ENCODE measurements at regions not wholly inside any gene's neighbourhood (a gene's known extent, or its start where the extent isn't known, plus 50 kb on each side); places are given as distances from the start of the nearest gene placed in this dataset.

DNA sequence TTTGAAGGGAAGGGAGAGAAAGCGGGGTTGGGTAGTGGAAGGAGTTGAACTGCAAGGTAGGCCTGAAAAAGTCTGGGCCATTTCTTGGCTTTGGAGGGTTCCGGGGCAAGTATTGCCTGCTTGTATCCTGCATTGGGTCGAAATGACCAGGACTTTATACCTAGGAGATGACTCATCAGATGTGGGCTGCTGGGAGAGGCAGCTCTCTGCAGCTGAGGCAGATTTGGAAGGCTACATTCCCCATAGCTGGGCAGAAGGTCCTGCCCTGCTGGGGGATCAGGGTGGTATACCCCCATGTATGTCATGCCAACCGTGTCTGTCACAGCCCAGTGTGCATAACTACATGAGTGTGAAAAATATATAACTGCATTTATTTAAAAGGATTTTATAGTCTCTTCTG, 171.8 kb upstream of the SPRED2 start:
- TF ChIP-seq, protein P1, sequence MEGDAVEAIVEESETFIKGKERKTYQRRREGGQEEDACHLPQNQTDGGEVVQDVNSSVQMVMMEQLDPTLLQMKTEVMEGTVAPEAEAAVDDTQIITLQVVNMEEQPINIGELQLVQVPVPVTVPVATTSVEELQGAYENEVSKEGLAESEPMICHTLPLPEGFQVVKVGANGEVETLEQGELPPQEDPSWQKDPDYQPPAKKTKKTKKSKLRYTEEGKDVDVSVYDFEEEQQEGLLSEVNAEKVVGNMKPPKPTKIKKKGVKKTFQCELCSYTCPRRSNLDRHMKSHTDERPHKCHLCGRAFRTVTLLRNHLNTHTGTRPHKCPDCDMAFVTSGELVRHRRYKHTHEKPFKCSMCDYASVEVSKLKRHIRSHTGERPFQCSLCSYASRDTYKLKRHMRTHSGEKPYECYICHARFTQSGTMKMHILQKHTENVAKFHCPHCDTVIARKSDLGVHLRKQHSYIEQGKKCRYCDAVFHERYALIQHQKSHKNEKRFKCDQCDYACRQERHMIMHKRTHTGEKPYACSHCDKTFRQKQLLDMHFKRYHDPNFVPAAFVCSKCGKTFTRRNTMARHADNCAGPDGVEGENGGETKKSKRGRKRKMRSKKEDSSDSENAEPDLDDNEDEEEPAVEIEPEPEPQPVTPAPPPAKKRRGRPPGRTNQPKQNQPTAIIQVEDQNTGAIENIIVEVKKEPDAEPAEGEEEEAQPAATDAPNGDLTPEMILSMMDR (IDR thresholded peaks at IDR 0.05; ENCODE audit: low read length), result no peak
- no peak for TF ChIP-seq EZH2 (optimal IDR thresholded peaks at IDR 0.05; ENCODE audit: low read depth, low read length)
